ENCODE measurements at regions not wholly inside any gene's neighbourhood (a gene's known extent, or its start where the extent isn't known, plus 50 kb on each side); places are given as distances from the start of the nearest gene placed in this dataset.

- Mint-ChIP-seq H3K27ac (no peak overlapping the region), H3K4me1 (ENCODE audit: low read depth) (no peaks in the 10 kb centered on the region), H3K36me3 (ENCODE audit: low read depth) (no peaks in the 10 kb centered on the region), H3K9me3 (no peaks in the 10 kb centered on the region), H3K27me3 (ENCODE audit: low read depth) (no peaks in the 10 kb centered on the region), H3K4me3 (no peak overlapping the region)
- no peak for DNase-seq
- CTCF ChIA-PET, result no interaction called here
- intact Hi-C loops (cut with micrococcal nuclease), result no loop called here
Observed at GRCh38 chr4:142933207-142933606, 87.1 kb upstream of the INPP4B start.

GRCh38 chr4:142940425-142941330, 94.6 kb upstream of the INPP4B start:
- intact Hi-C loops (cut with micrococcal nuclease), result no loop called here
- no peaks in the 10 kb centered on the region for H3K4me1 Mint-ChIP-seq (ENCODE audit: low read depth)
- H3K27ac Mint-ChIP-seq, result no peak overlapping the region
- H3K27me3 Mint-ChIP-seq (ENCODE audit: low read depth), result no peaks in the 10 kb centered on the region
- no peaks in the 10 kb centered on the region for H3K36me3 Mint-ChIP-seq (ENCODE audit: low read depth)
- H3K9me3 Mint-ChIP-seq, result no peaks in the 10 kb centered on the region
- no peak overlapping the region for H3K4me3 Mint-ChIP-seq
- DNase-seq, result no peak
- CTCF ChIA-PET, result no interaction called here

GRCh38 chr4:142944565-142944964, 98.5 kb upstream of the INPP4B start:
- intact Hi-C loops (cut with micrococcal nuclease), result no loop called here
- no peaks in the 10 kb centered on the region for H3K4me1 Mint-ChIP-seq (ENCODE audit: low read depth)
- CTCF ChIA-PET, result no interaction called here

GRCh38 chr4:142952821-142953580, 106.9 kb upstream of the INPP4B start:
- no peak for DNase-seq
- CTCF ChIA-PET, result no interaction called here
- Mint-ChIP-seq H3K9me3 (peaks cover 6% of the 10 kb centered on the region), H3K27ac (no peak overlapping the region), H3K27me3 (ENCODE audit: low read depth) (peaks cover 4% of the 10 kb centered on the region), H3K4me3 (no peak overlapping the region), H3K36me3 (ENCODE audit: low read depth) (no peaks in the 10 kb centered on the region), H3K4me1 (ENCODE audit: low read depth) (no peaks in the 10 kb centered on the region)
- intact Hi-C loops (cut with micrococcal nuclease), result no loop called here

More at GRCh38 chr4:142944565-142944964, 98.5 kb upstream of the INPP4B start:
- H3K4me3 Mint-ChIP-seq, result no peak overlapping the region
- peaks cover 3% of the 10 kb centered on the region for H3K9me3 Mint-ChIP-seq
- H3K27me3 Mint-ChIP-seq (ENCODE audit: low read depth), result peaks cover 5% of the 10 kb centered on the region
- H3K27ac Mint-ChIP-seq, result no peak overlapping the region
- H3K36me3 Mint-ChIP-seq (ENCODE audit: low read depth), result peaks cover 2% of the 10 kb centered on the region
- no peak for DNase-seq

GRCh38 chr4:142954415-142954814, 108.3 kb upstream of the INPP4B start:
- intact Hi-C loops (cut with micrococcal nuclease), result no loop called here
- Mint-ChIP-seq H3K9me3 (peaks cover 6% of the 10 kb centered on the region), H3K4me3 (no peak overlapping the region), H3K27ac (no peak overlapping the region), H3K36me3 (ENCODE audit: low read depth) (no peaks in the 10 kb centered on the region), H3K4me1 (ENCODE audit: low read depth) (no peaks in the 10 kb centered on the region), H3K27me3 (ENCODE audit: low read depth) (peaks cover 9% of the 10 kb centered on the region)
- CTCF ChIA-PET, result no interaction called here
- DNase-seq, result no peak

- Mint-ChIP-seq H3K4me1 (ENCODE audit: low read depth) (no peaks in the 10 kb centered on the region), H3K27me3 (ENCODE audit: low read depth) (peaks cover 9% of the 10 kb centered on the region), H3K27ac (no peak overlapping the region), H3K36me3 (ENCODE audit: low read depth) (no peaks in the 10 kb centered on the region), H3K9me3 (peaks cover 6% of the 10 kb centered on the region), H3K4me3 (no peak overlapping the region)
- CTCF ChIA-PET, result no interaction called here
- no peak for DNase-seq
- intact Hi-C loops (cut with micrococcal nuclease), result no loop called here
Observed at GRCh38 chr4:142955501-142955900, 109.4 kb upstream of the INPP4B start.

- Mint-ChIP-seq H3K4me3 (no peak overlapping the region), H3K27me3 (ENCODE audit: low read depth) (peaks cover 11% of the 10 kb centered on the region), H3K36me3 (ENCODE audit: low read depth) (no peaks in the 10 kb centered on the region), H3K9me3 (peaks cover 5% of the 10 kb centered on the region), H3K27ac (no peak overlapping the region), H3K4me1 (ENCODE audit: low read depth) (no peaks in the 10 kb centered on the region)
- intact Hi-C loops (cut with micrococcal nuclease), result no loop called here
- no peak for DNase-seq
- CTCF ChIA-PET, result no interaction called here
Observed at GRCh38 chr4:142959173-142959572, 113.1 kb upstream of the INPP4B start.

- no peak overlapping the region for H3K4me3 Mint-ChIP-seq
- H3K27ac Mint-ChIP-seq, result no peak overlapping the region
- peaks cover 9% of the 10 kb centered on the region for H3K27me3 Mint-ChIP-seq (ENCODE audit: low read depth)
- peaks cover 2% of the 10 kb centered on the region for H3K9me3 Mint-ChIP-seq
- no peaks in the 10 kb centered on the region for H3K36me3 Mint-ChIP-seq (ENCODE audit: low read depth)
- DNase-seq, result no peak
- CTCF ChIA-PET, result interaction anchor here (1.0 kb wide), 1 partner anchor 22 kb away, joined by 3 read pairs; no protein-coding TSS in a partner anchor
- intact Hi-C loops (cut with micrococcal nuclease), result no loop called here
- no peaks in the 10 kb centered on the region for H3K4me1 Mint-ChIP-seq (ENCODE audit: low read depth)
Observed at GRCh38 chr4:142960126-142960525, 114.0 kb upstream of the INPP4B start.

- Mint-ChIP-seq H3K9me3 (no peaks in the 10 kb centered on the region), H3K27me3 (ENCODE audit: low read depth) (peaks cover 7% of the 10 kb centered on the region), H3K36me3 (ENCODE audit: low read depth) (no peaks in the 10 kb centered on the region), H3K4me1 (ENCODE audit: low read depth) (no peaks in the 10 kb centered on the region), H3K4me3 (no peak overlapping the region), H3K27ac (no peak overlapping the region)
- intact Hi-C loops (cut with micrococcal nuclease), result no loop called here
- CTCF ChIA-PET, result interaction anchor here (0.6 to 1.0 kb wide), 2 partner anchors 14 to 1150 kb away, joined by 3 read pairs; no protein-coding TSS in a partner anchor
- no peak for DNase-seq
Observed at GRCh38 chr4:142960867-142961644, 115.0 kb upstream of the INPP4B start.

GRCh38 chr4:142961866-142962265, 115.8 kb upstream of the INPP4B start:
- Mint-ChIP-seq H3K9me3 (no peaks in the 10 kb centered on the region), H3K27ac (no peak overlapping the region), H3K36me3 (ENCODE audit: low read depth) (no peaks in the 10 kb centered on the region), H3K4me3 (no peak overlapping the region), H3K4me1 (ENCODE audit: low read depth) (no peaks in the 10 kb centered on the region), H3K27me3 (ENCODE audit: low read depth) (peaks cover 7% of the 10 kb centered on the region)
- intact Hi-C loops (cut with micrococcal nuclease), result no loop called here
- CTCF ChIA-PET, result interaction anchor here (1.0 kb wide), 1 partner anchor 15 kb away, joined by 3 read pairs; no protein-coding TSS in a partner anchor
- no peak for DNase-seq

GRCh38 chr4:142974328-142974727, 128.2 kb upstream of the INPP4B start:
- no peaks in the 10 kb centered on the region for H3K36me3 Mint-ChIP-seq (ENCODE audit: low read depth)
- CTCF ChIA-PET, result no interaction called here
- H3K9me3 Mint-ChIP-seq, result no peaks in the 10 kb centered on the region
- H3K4me1 Mint-ChIP-seq (ENCODE audit: low read depth), result no peaks in the 10 kb centered on the region
- intact Hi-C loops (cut with micrococcal nuclease), result no loop called here
- no peak overlapping the region for H3K4me3 Mint-ChIP-seq
- no peak for DNase-seq
- peaks cover 7% of the 10 kb centered on the region for H3K27me3 Mint-ChIP-seq (ENCODE audit: low read depth)
- H3K27ac Mint-ChIP-seq, result no peak overlapping the region

GRCh38 chr4:142975618-142976017, 129.5 kb upstream of the INPP4B start:
- Mint-ChIP-seq H3K27me3 (ENCODE audit: low read depth) (peaks cover 7% of the 10 kb centered on the region), H3K36me3 (ENCODE audit: low read depth) (no peaks in the 10 kb centered on the region), H3K4me1 (ENCODE audit: low read depth) (no peaks in the 10 kb centered on the region), H3K4me3 (no peak overlapping the region), H3K27ac (no peak overlapping the region), H3K9me3 (no peaks in the 10 kb centered on the region)
- intact Hi-C loops (cut with micrococcal nuclease), result no loop called here
- CTCF ChIA-PET, result no interaction called here
- DNase-seq, result no peak

All from activated naive CD4-positive, alpha-beta T cell treated with anti-CD3 and anti-CD28 coated beads for 36 hours (primary cell).